H1 (cell line): ENCODE measurements at regions not wholly inside any gene's neighbourhood (a gene's known extent, or its start where the extent isn't known, plus 50 kb on each side); places are given as distances from the start of the nearest gene placed in this dataset.
"Not testable (repeated sequence)": the region's sequence is repeated elsewhere in the genome, so short reads cannot be mapped to it uniquely, and the experiment has no call there.

ENCODE experiments used
- CTCF ChIA-PET: fragments of 300-600 bp; sonication (Branson Sonifier 250); formaldehyde crosslinking; loops from one replicate; lab custom pipeline; 2021; ENCODE audit not compliant: partially characterized antibody; lab: Charles Lee
- POLR2A ChIA-PET: fragments of 300-600 bp; sonication (Branson Sonifier 250); formaldehyde crosslinking; loops from one replicate; lab custom pipeline; 2021; ENCODE audit warnings: inconsistent platforms; ENCODE audit not compliant: partially characterized antibody; lab: Charles Lee
- DNase-seq, 2 experiments: peaks; one replicate each; pipeline versions ENCODE4 v3.0.0 to v3.0.0-alpha.2; 2010 to 2022; ENCODE audit warnings: low spot score in 2 of 2, low read depth in 1 of 2, mixed read lengths in 1 of 2
- FAIRE-seq: peaks from 2 replicates; lab custom pipeline; 2011; peaks lifted over from hg19 to GRCh38; lab: Jason Lieb, UNC
- H2AFZ ChIP-seq: 2 replicates; pipeline ENCODE4 v1.8.1; 2012; ENCODE audit warnings: low read length, inconsistent platforms
- H2AK5ac ChIP-seq: 2 replicates; pipeline ENCODE4 v1.6.1; 2013; ENCODE audit warnings: low read depth, low read length
- H2BK120ac ChIP-seq: replicated peaks from 2 replicates; pipeline ENCODE3; 2013; ENCODE audit warnings: low read depth, low read length, inconsistent platforms
- H2BK12ac ChIP-seq: 2 replicates; pipeline ENCODE4 v1.6.1; 2013; ENCODE audit warnings: low read depth, low read length
- H2BK15ac ChIP-seq: 2 replicates; pipeline ENCODE4 v1.6.1; 2013; ENCODE audit warnings: low read length
- H2BK20ac ChIP-seq: 2 replicates; pipeline ENCODE4 v1.6.1; 2013; ENCODE audit warnings: low read length
- H2BK5ac ChIP-seq: 2 replicates; pipeline ENCODE4 v1.6.1; 2013; ENCODE audit warnings: low read depth, low read length
- H3K14ac ChIP-seq: 2 replicates; pipeline ENCODE4 v1.6.1; 2013; ENCODE audit warnings: inconsistent platforms; ENCODE audit not compliant: insufficient read length
- H3K18ac ChIP-seq: 2 replicates; pipeline ENCODE4 v1.6.1; 2013; ENCODE audit warnings: low read length; ENCODE audit errors: extremely low read depth
- H3K23ac ChIP-seq: 2 replicates; pipeline ENCODE4 v1.6.1; 2013; ENCODE audit warnings: inconsistent platforms; ENCODE audit not compliant: insufficient read length
- H3K23me2 ChIP-seq: 2 replicates; pipeline ENCODE4 v1.6.1; 2013; ENCODE audit warnings: low read depth, low read length
- H3K27ac ChIP-seq: 2 replicates; pipeline ENCODE4 v1.6.1; 2011; ENCODE audit warnings: low read depth, low read length, inconsistent platforms
- H3K27me3 ChIP-seq, 4 experiments: replicated peaks in 1 of 4; 1 replicate in 1 of 4; 2 replicates in 3 of 4; pipeline versions ENCODE4 v1.6.1 to v1.8.1; 2011 to 2013; ENCODE audit warnings: low read length in 3 of 4, mild to moderate bottlenecking in 3 of 4, inconsistent platforms in 2 of 4, mixed read lengths in 2 of 4, moderate library complexity in 1 of 4; ENCODE audit not compliant: control insufficient read depth in 3 of 4, insufficient read depth in 3 of 4; ENCODE audit errors: extremely low read depth in 1 of 4
- H3K36me3 ChIP-seq, 4 experiments: 2 replicates each; pipeline versions ENCODE4 v1.6.1 to v1.8.1; 2011 to 2013; ENCODE audit warnings: mild to moderate bottlenecking in 4 of 4, low read length in 3 of 4, moderate library complexity in 2 of 4, control low read depth in 1 of 4, inconsistent platforms in 1 of 4; ENCODE audit not compliant: insufficient read depth in 4 of 4, control insufficient read depth in 2 of 4
- H3K4ac ChIP-seq: replicated peaks from 2 replicates; pipeline ENCODE3; 2013; ENCODE audit warnings: low read length, low read depth, mixed read lengths, inconsistent platforms; ENCODE audit not compliant: insufficient read length
- H3K4me1 ChIP-seq, 4 experiments: replicated peaks in 1 of 4; 1 replicate in 1 of 4; 2 replicates in 3 of 4; pipeline versions ENCODE4 v1.6.1 to v1.8.1; 2011 to 2013; ENCODE audit warnings: low read length in 3 of 4, inconsistent platforms in 2 of 4, mixed read lengths in 1 of 4; ENCODE audit not compliant: insufficient read depth in 4 of 4, control insufficient read depth in 3 of 4
- H3K4me2 ChIP-seq, 2 experiments: 2 replicates each; pipeline versions ENCODE4 v1.6.1 to v1.8.1; 2011 to 2013; ENCODE audit warnings: low read depth in 2 of 2, low read length in 2 of 2, control low read depth in 1 of 2, inconsistent platforms in 1 of 2, mild to moderate bottlenecking in 1 of 2; ENCODE audit not compliant: insufficient read depth in 1 of 2
- H3K4me3 ChIP-seq, 4 experiments: fragments of 200-600, 300-600 bp in 1 of 4; sonication (generic), shearing (Covaris generic), sonication (Bioruptor Twin) in 1 of 4; 2 replicates each; pipeline versions ENCODE4 v1.5.1 to v1.8.1; 2011 to 2016; ENCODE audit warnings: low read length in 4 of 4, low read depth in 3 of 4, control low read depth in 2 of 4, inconsistent platforms in 2 of 4, mild to moderate bottlenecking in 2 of 4, mixed read lengths in 1 of 4, moderate library complexity in 1 of 4; ENCODE audit not compliant: insufficient read depth in 2 of 4; ENCODE audit errors: extremely low read depth in 1 of 4
- H3K56ac ChIP-seq: replicated peaks from 2 replicates; pipeline ENCODE3; 2013; ENCODE audit warnings: low read depth, mild to moderate bottlenecking, mixed read lengths, low read length, inconsistent platforms; ENCODE audit not compliant: insufficient read length
- H3K79me1 ChIP-seq: 2 replicates; pipeline ENCODE4 v1.6.1; 2013; ENCODE audit warnings: low read depth, low read length, control low read depth
- H3K79me2 ChIP-seq, 2 experiments: 2 replicates each; pipeline versions ENCODE4 v1.6.1 to v1.8.1; 2012 to 2013; ENCODE audit warnings: low read length in 2 of 2, mild to moderate bottlenecking in 2 of 2, inconsistent platforms in 1 of 2; ENCODE audit not compliant: insufficient read depth in 2 of 2, control insufficient read depth in 1 of 2
- H3K9ac ChIP-seq, 4 experiments: replicated peaks in 1 of 4; 1 replicate in 1 of 4; 2 replicates in 3 of 4; pipeline versions ENCODE4 v1.6.1 to v1.8.1; 2011 to 2013; ENCODE audit warnings: low read depth in 3 of 4, low read length in 3 of 4, control low read depth in 2 of 4, mild to moderate bottlenecking in 2 of 4, moderate library complexity in 2 of 4, inconsistent platforms in 1 of 4; ENCODE audit errors: extremely low read depth in 1 of 4
- H3K9me3 ChIP-seq, 2 experiments: 2 replicates each; pipeline versions ENCODE4 v1.6.1 to v1.8.1; 2012 to 2013; ENCODE audit warnings: mild to moderate bottlenecking in 2 of 2, moderate library complexity in 2 of 2, control low read depth in 1 of 2, inconsistent platforms in 1 of 2, low read depth in 1 of 2, low read length in 1 of 2, mixed read lengths in 1 of 2; ENCODE audit not compliant: insufficient read depth in 2 of 2
- H4K20me1 ChIP-seq, 2 experiments: replicated peaks in 1 of 2; 2 replicates each; pipeline versions ENCODE3 to v1.8.1; 2011 to 2013; ENCODE audit warnings: inconsistent platforms in 2 of 2, low read length in 2 of 2, mild to moderate bottlenecking in 1 of 2; ENCODE audit not compliant: insufficient read depth in 2 of 2, control insufficient read depth in 1 of 2
- H4K5ac ChIP-seq: 2 replicates; pipeline ENCODE4 v1.6.1; 2013; ENCODE audit warnings: low read length, low read depth, mixed read lengths, inconsistent platforms; ENCODE audit not compliant: insufficient read length
- H4K8ac ChIP-seq: 2 replicates; pipeline ENCODE4 v1.8.0; 2013; ENCODE audit warnings: mild to moderate bottlenecking, moderate library complexity, low read length, inconsistent platforms; ENCODE audit not compliant: insufficient read depth; ENCODE audit errors: extremely low read depth
- H4K91ac ChIP-seq: replicated peaks from 2 replicates; pipeline ENCODE3; 2013; ENCODE audit warnings: low read length, mixed read lengths, inconsistent platforms; ENCODE audit not compliant: insufficient read length
- WGBS, 2 experiments: shearing (Covaris generic) in 1 of 2; methylation state at CpG; one replicate each; pipeline versions ENCODE4 v1.1.6 to v1.1.7; 2013 to 2015; ENCODE audit warnings: low lambda C conversion rate in 2 of 2, mixed read lengths in 2 of 2, inconsistent platforms in 1 of 2, low coverage in 1 of 2, missing lambda C conversion rate in 1 of 2; ENCODE audit not compliant: insufficient replicate concordance in 2 of 2, insufficient coverage in 1 of 2, insufficient read length in 1 of 2; ENCODE audit errors: extremely low coverage in 1 of 2, missing lambda C conversion rate in 1 of 2; 5-methylcytosine and 5-hydroxymethylcytosine counted together

GRCh38 chr2:89058616-89059015 is 367.1 kb downstream of the RPIA start:
- DNase-seq, H3K4me3 ChIP-seq, H4K5ac ChIP-seq, H4K8ac ChIP-seq, H3K4me2 ChIP-seq, H2BK5ac ChIP-seq, H3K14ac ChIP-seq, H4K91ac ChIP-seq, H3K79me1 ChIP-seq, H3K4me1 ChIP-seq, H2BK20ac ChIP-seq, H3K18ac ChIP-seq, H3K23ac ChIP-seq, H3K79me2 ChIP-seq, H3K4ac ChIP-seq, H3K27ac ChIP-seq, CTCF ChIA-PET, H3K36me3 ChIP-seq, H3K27me3 ChIP-seq, H3K9me3 ChIP-seq, H3K23me2 ChIP-seq, H2BK12ac ChIP-seq, H3K56ac ChIP-seq, FAIRE-seq, H4K20me1 ChIP-seq, H2AFZ ChIP-seq, H3K9ac ChIP-seq, POLR2A ChIA-PET, H2AK5ac ChIP-seq, H2BK15ac ChIP-seq, H2BK120ac ChIP-seq: not testable (repeated sequence)
- 85% methylated on average over 4 of the region's 4 CpGs; no CpG with 5 or more reads in 1 of the 2 experiments for WGBS, 2 experiments

- H4K5ac ChIP-seq, H3K79me2 ChIP-seq, H3K27ac ChIP-seq, DNase-seq, H3K4ac ChIP-seq, H3K4me1 ChIP-seq, H3K9me3 ChIP-seq, H3K9ac ChIP-seq, H2AFZ ChIP-seq, H4K91ac ChIP-seq, H2BK15ac ChIP-seq, H3K4me3 ChIP-seq, POLR2A ChIA-PET, H3K4me2 ChIP-seq, H3K18ac ChIP-seq, H3K56ac ChIP-seq, H2BK20ac ChIP-seq, CTCF ChIA-PET, H2BK5ac ChIP-seq, H2AK5ac ChIP-seq, H3K36me3 ChIP-seq, H3K23me2 ChIP-seq, H2BK120ac ChIP-seq, H3K27me3 ChIP-seq, H3K79me1 ChIP-seq, H3K14ac ChIP-seq, H4K8ac ChIP-seq, H4K20me1 ChIP-seq, H3K23ac ChIP-seq, H2BK12ac ChIP-seq: not testable (repeated sequence)
- 89% methylated on average over 1 of the region's 1 CpG; no CpG with 5 or more reads in 1 of the 2 experiments for WGBS, 2 experiments
- peak; percentile 42 for FAIRE-seq
These were observed 369.7 kb downstream of the RPIA start for GRCh38 chr2:89061174-89061573.
